HCT116 (cell line): ENCODE measurements at regions not wholly inside any gene's neighbourhood (a gene's known extent, or its start where the extent isn't known, plus 50 kb on each side); places are given as distances from the start of the nearest gene placed in this dataset.

Experiments used
- ATF3 ChIP-seq: IDR thresholded peaks from 2 replicates; pipeline ENCODE4 v1.6.1; 2012
- CTCF ChIP-seq, 3 experiments: fragments of 200-600 bp in 1 of 3; sonication (generic) in 1 of 3; IDR thresholded peaks in 2 of 3; conservative IDR thresholded peaks in 1 of 3; 2 replicates each; pipeline ENCODE4 v1.5.1; 2012 to 2017; ENCODE audit warnings: low read depth in 2 of 3, low read length in 2 of 3, antibody characterized with exemption in 1 of 3, borderline replicate concordance in 1 of 3, control low read depth in 1 of 3, mild to moderate bottlenecking in 1 of 3, mixed read lengths in 1 of 3, mixed run types in 1 of 3, moderate library complexity in 1 of 3; ENCODE audit not compliant: insufficient read depth in 1 of 3
- POLR2AphosphoS5 ChIP-seq: IDR thresholded peaks from 2 replicates; pipeline ENCODE4 v1.6.1; 2011; ENCODE audit warnings: mild to moderate bottlenecking, low read depth, low read length, moderate library complexity

- no peak for TF ChIP-seq POLR2AphosphoS5
- TF ChIP-seq CTCF (IDR thresholded peaks at IDR 0.05 in 2 of 3, conservative IDR thresholded peaks at IDR 0.05 in 1 of 3; ENCODE audit: borderline replicate concordance in 1 of 3, insufficient read depth in 1 of 3, low read depth in 2 of 3, low read length in 2 of 3): no peak
- no peak for TF ChIP-seq ATF3
Measured at GRCh38 chr2:48849770-48850169, 94.2 kb upstream of the LHCGR start.
